ENCODE measurements at regions not wholly inside any gene's neighbourhood (a gene's known extent, or its start where the extent isn't known, plus 50 kb on each side); places are given as distances from the start of the nearest gene placed in this dataset.

DNA sequence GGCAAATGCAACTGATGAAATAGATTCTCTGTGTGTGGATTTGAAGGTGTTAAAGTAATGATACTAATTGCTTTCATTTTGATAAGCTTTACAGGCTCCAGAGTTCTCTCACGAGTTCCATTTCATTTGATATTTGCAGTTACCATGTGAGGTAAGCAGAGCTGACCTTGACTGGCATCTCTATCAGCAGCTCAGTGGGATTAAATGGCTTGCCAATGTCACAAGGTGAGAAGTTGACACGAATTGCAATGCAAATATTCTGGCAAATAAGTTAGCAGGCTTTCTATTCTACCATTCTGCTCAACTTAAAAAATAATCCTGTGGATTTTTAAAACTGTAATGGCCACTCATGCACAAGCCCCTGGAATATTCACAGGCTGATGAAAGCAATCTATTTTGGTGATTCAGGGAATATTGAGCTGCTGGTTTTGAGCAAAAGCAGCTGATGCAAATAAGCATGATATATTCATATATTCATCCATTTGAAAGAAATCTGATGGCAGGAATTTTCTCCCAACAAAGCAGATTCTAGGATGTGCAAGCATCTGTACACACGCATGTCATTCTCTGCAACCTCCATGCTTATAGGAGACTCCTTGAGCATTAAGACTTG, 64.5 kb upstream of the ANKRD1 start:
- Histone ChIP-seq H3K27ac (ENCODE audit: low read length) (no peak overlapping the region), H2AFZ (ENCODE audit: low read length) (no peak overlapping the region), H3K4me2 (ENCODE audit: low read depth, low read length) (no peak overlapping the region), H3K4me1 (ENCODE audit: low read length) (no peaks in the 10 kb centered on the region), H3K9me2 (replicated peaks; ENCODE audit: insufficient read depth, low read length) (no peaks in the 10 kb centered on the region), H4K20me1 (ENCODE audit: insufficient read depth, low read length) (no peaks in the 10 kb centered on the region), H3K36me3 (replicated peaks; ENCODE audit: insufficient read depth, low read length) (no peaks in the 10 kb centered on the region), H3K9me3 (replicated peaks; ENCODE audit: insufficient read depth, low read length) (no peaks in the 10 kb centered on the region), H3F3A (ENCODE audit: insufficient read depth, low read length) (no peaks in the 10 kb centered on the region), H3K9ac (ENCODE audit: low read length) (no peak overlapping the region), H3K27me3 (replicated peaks; ENCODE audit: insufficient read depth, low read length) (no peaks in the 10 kb centered on the region), H3K79me2 (ENCODE audit: low read length) (no peaks in the 10 kb centered on the region), H3K4me3 (ENCODE audit: low read length) (no peak overlapping the region)
- TF ChIP-seq EZH2phosphoT487 (IDR thresholded peaks at IDR 0.05; ENCODE audit: low read length) (no peak), EZH2 (optimal IDR thresholded peaks at IDR 0.05; ENCODE audit: low read depth, low read length) (no peak)
- TF ChIP-seq, protein P1, sequence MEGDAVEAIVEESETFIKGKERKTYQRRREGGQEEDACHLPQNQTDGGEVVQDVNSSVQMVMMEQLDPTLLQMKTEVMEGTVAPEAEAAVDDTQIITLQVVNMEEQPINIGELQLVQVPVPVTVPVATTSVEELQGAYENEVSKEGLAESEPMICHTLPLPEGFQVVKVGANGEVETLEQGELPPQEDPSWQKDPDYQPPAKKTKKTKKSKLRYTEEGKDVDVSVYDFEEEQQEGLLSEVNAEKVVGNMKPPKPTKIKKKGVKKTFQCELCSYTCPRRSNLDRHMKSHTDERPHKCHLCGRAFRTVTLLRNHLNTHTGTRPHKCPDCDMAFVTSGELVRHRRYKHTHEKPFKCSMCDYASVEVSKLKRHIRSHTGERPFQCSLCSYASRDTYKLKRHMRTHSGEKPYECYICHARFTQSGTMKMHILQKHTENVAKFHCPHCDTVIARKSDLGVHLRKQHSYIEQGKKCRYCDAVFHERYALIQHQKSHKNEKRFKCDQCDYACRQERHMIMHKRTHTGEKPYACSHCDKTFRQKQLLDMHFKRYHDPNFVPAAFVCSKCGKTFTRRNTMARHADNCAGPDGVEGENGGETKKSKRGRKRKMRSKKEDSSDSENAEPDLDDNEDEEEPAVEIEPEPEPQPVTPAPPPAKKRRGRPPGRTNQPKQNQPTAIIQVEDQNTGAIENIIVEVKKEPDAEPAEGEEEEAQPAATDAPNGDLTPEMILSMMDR (IDR thresholded peaks at IDR 0.05; ENCODE audit: low read length), result no peak
- no peak for DNase-seq

DNA sequence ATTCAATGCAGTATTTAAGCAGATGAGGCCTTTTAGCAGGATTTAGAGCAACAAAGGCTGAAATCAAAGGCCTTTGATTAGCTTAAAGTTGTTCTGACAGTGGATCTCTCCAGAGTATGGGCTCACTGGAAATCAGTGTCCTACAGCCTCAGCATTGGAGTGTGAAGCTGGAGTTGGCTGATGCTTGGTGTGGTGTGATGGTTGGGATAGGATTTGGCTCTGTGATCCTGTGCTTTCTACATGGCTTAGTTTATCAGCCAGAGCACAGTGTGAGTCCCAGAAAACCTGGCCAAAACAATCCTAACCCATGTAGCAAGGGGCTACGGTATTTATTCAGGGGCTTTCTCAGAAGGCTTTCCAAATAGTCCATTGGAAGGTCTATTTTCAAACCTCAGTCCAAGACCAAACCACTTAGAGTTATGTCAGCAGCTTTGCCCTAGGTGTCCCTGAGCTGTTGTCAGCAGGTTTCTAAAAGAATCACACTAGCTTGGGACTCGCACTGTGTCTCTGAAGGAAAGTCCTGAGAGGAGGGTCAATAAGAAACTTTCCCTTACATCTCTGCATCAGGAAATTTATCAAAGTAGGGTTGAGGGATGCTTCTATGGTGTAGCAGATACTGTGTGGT, 65.4 kb upstream of the ANKRD1 start:
- Histone ChIP-seq H3K4me2 (ENCODE audit: low read depth, low read length) (no peak overlapping the region), H4K20me1 (ENCODE audit: insufficient read depth, low read length) (no peaks in the 10 kb centered on the region), H3K4me3 (ENCODE audit: low read length) (no peak overlapping the region), H3K9me2 (replicated peaks; ENCODE audit: insufficient read depth, low read length) (no peaks in the 10 kb centered on the region), H3F3A (ENCODE audit: insufficient read depth, low read length) (no peaks in the 10 kb centered on the region), H3K36me3 (replicated peaks; ENCODE audit: insufficient read depth, low read length) (no peaks in the 10 kb centered on the region), H3K4me1 (ENCODE audit: low read length) (no peaks in the 10 kb centered on the region), H3K27me3 (replicated peaks; ENCODE audit: insufficient read depth, low read length) (no peaks in the 10 kb centered on the region), H3K9ac (ENCODE audit: low read length) (no peak overlapping the region), H3K27ac (ENCODE audit: low read length) (no peak overlapping the region), H3K9me3 (replicated peaks; ENCODE audit: insufficient read depth, low read length) (no peaks in the 10 kb centered on the region), H2AFZ (ENCODE audit: low read length) (no peak overlapping the region), H3K79me2 (ENCODE audit: low read length) (no peaks in the 10 kb centered on the region)
- TF ChIP-seq EZH2phosphoT487 (IDR thresholded peaks at IDR 0.05; ENCODE audit: low read length) (no peak), EZH2 (optimal IDR thresholded peaks at IDR 0.05; ENCODE audit: low read depth, low read length) (no peak)
- TF ChIP-seq, protein P1 (IDR thresholded peaks at IDR 0.05; ENCODE audit: low read length), result no peak
- DNase-seq, result no peak

GRCh38 chr10:90986870-90987269, 66.0 kb upstream of the ANKRD1 start:
- Histone ChIP-seq H3K4me3 (ENCODE audit: low read length) (no peak overlapping the region), H4K20me1 (ENCODE audit: insufficient read depth, low read length) (no peaks in the 10 kb centered on the region), H3K4me2 (ENCODE audit: low read depth, low read length) (no peak overlapping the region), H3K36me3 (replicated peaks; ENCODE audit: insufficient read depth, low read length) (no peaks in the 10 kb centered on the region), H3K27ac (ENCODE audit: low read length) (no peak overlapping the region), H3K27me3 (replicated peaks; ENCODE audit: insufficient read depth, low read length) (no peaks in the 10 kb centered on the region), H3K9me2 (replicated peaks; ENCODE audit: insufficient read depth, low read length) (no peaks in the 10 kb centered on the region), H2AFZ (ENCODE audit: low read length) (no peak overlapping the region), H3F3A (ENCODE audit: insufficient read depth, low read length) (no peaks in the 10 kb centered on the region), H3K4me1 (ENCODE audit: low read length) (no peaks in the 10 kb centered on the region), H3K9ac (ENCODE audit: low read length) (no peak overlapping the region), H3K79me2 (ENCODE audit: low read length) (no peaks in the 10 kb centered on the region), H3K9me3 (replicated peaks; ENCODE audit: insufficient read depth, low read length) (no peaks in the 10 kb centered on the region)
- DNase-seq, result no peak
- TF ChIP-seq, protein P1 (IDR thresholded peaks at IDR 0.05; ENCODE audit: low read length), result no peak
- TF ChIP-seq EZH2 (optimal IDR thresholded peaks at IDR 0.05; ENCODE audit: low read depth, low read length) (no peak), EZH2phosphoT487 (IDR thresholded peaks at IDR 0.05; ENCODE audit: low read length) (no peak)
